Fibroblast of pulmonary artery (primary cell): ENCODE measurements at regions not wholly inside any gene's neighbourhood (a gene's known extent, or its start where the extent isn't known, plus 50 kb on each side); places are given as distances from the start of the nearest gene placed in this dataset.

ENCODE experiments used
- DNase-seq: peaks from one replicate; pipeline ENCODE4 v3.0.0-alpha.2; 2010; ENCODE audit warnings: low read depth
- H3K4me3 ChIP-seq: replicated peaks from 2 replicates; pipeline ENCODE4 v1.5.1; 2011; ENCODE audit warnings: low read depth, mild to moderate bottlenecking, control low read depth, low read length, moderate library complexity
- TF ChIP-seq, protein P1 (sequence below): IDR thresholded peaks from 2 replicates; pipeline ENCODE4 v1.5.1; 2011; ENCODE audit warnings: mild to moderate bottlenecking, control low read depth, low read length, inconsistent platforms; ENCODE audit errors: missing control alignments

DNA sequence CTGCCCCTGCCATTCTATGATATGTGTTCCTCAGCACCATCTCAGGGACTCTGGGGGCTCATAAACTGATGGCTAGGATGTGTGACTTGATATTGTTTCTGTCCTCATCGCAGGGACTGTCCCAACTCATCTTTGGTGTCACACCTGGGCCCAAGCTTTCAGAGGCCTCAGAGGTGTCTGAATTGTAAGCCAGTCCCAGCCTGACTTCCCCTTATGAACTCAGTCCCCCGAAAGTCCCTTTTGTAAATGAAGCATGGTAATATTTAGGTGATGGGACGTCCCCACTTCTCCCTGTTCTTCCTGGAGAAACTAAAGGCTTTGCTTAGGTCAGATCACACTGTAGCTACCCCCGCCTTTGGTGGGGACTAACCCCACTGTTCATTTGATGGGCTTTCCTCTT is 142.4 kb upstream of the TLE3 start:
- no peak for DNase-seq
- H3K4me3 ChIP-seq = no peak overlapping the region
- TF ChIP-seq, protein P1, sequence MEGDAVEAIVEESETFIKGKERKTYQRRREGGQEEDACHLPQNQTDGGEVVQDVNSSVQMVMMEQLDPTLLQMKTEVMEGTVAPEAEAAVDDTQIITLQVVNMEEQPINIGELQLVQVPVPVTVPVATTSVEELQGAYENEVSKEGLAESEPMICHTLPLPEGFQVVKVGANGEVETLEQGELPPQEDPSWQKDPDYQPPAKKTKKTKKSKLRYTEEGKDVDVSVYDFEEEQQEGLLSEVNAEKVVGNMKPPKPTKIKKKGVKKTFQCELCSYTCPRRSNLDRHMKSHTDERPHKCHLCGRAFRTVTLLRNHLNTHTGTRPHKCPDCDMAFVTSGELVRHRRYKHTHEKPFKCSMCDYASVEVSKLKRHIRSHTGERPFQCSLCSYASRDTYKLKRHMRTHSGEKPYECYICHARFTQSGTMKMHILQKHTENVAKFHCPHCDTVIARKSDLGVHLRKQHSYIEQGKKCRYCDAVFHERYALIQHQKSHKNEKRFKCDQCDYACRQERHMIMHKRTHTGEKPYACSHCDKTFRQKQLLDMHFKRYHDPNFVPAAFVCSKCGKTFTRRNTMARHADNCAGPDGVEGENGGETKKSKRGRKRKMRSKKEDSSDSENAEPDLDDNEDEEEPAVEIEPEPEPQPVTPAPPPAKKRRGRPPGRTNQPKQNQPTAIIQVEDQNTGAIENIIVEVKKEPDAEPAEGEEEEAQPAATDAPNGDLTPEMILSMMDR = no peak

DNA sequence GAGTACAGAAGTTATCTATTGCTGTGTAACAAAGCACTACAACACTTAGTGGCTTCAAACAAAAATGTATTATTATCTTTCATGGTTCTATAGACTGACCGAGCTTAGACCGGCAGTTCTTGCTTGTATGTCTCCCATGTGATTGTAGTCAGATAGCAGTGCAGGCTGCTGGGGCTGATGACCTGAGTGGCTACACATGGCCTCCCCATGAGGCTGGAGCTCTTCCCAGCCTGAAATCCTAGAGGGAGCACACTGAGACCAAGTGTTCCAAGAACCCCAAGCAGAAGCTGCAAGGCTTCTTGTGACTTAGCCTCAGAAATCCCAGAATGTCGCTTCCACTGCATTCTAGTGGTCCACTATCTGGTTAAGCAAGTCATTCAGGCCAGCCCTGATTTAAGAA is 141.2 kb upstream of the TLE3 start:
- TF ChIP-seq, protein P1 = no peak
- DNase-seq = no peak
- no peak overlapping the region for H3K4me3 ChIP-seq

DNA sequence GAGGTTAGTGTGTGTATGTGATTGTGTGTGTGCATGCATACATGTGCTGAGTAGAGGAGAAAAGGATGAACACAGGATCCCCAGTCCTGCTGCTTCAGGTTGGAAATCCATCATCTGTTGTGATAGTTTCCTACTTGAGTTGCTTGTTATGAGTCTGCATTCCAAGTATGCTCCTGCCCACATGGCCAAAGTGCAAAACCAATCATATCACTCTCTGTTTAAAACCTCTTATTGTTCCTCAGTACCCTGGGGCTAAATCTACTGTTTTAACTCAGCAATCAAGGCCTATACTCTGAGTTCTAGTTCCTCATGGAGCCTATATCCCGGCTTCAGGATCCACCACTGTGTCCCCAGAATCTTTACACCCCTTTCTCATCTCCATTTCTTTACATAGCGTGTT is 139.9 kb upstream of the TLE3 start:
- H3K4me3 ChIP-seq = no peak overlapping the region
- TF ChIP-seq, protein P1 = no peak
- DNase-seq = no peak

DNA sequence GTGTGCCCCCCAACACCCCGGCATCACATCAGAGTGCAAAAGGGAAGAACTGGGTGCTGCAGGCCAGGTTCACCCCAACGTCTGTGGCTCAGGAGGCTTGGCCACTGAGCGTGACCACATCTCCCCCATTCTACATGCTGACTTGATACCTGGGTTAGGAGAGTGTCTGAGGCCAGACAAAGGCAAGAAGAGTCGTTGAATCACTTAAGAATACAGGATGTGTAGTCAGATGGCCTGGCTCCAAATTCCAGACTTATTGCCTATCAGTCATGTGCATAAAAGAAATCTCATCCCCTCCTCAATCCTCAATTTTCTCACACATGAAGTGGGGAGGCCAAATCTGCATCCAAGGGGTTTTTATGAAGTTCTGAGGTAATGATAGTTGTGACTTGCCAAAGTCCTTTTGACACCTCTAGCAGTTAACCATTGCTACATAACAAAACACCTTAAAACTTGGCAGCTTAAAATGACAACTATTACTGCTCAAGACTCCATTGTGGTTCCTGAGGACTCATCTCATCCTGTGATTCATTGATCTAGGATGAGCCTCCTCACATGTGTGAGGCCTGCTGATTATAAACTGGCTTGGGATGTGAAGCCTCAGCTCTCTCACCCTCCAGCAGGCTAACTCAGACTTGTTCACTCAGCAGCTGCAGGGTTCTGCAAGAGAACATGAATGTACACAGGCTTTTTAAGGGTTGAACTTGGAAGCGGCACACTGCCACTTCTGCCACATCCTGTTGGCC is 138.8 kb upstream of the TLE3 start:
- peak; percentile 51 for DNase-seq
- no peak overlapping the region for H3K4me3 ChIP-seq
- TF ChIP-seq, protein P1 = no peak

DNA sequence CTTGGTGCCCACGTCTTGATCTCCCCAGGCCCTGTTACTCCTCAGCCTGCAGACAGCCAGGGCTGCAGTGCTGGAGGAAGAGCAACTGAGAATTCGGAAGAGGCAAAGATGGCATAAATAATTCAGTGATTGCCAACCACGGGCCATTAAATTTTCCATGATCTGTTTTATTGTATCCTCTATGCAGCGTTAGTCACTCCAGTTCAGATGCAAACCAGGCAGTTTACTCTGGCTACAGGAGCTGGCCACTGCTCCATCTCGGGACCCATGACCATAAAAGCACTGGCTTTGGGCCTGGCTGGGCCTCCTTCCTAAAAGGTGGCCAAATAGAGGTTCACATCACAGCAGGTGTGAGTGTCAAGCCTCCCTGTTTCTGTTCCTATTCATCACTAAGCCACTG is 137.6 kb upstream of the TLE3 start:
- no peak for DNase-seq
- no peak overlapping the region for H3K4me3 ChIP-seq
- TF ChIP-seq, protein P1 = no peak

DNA sequence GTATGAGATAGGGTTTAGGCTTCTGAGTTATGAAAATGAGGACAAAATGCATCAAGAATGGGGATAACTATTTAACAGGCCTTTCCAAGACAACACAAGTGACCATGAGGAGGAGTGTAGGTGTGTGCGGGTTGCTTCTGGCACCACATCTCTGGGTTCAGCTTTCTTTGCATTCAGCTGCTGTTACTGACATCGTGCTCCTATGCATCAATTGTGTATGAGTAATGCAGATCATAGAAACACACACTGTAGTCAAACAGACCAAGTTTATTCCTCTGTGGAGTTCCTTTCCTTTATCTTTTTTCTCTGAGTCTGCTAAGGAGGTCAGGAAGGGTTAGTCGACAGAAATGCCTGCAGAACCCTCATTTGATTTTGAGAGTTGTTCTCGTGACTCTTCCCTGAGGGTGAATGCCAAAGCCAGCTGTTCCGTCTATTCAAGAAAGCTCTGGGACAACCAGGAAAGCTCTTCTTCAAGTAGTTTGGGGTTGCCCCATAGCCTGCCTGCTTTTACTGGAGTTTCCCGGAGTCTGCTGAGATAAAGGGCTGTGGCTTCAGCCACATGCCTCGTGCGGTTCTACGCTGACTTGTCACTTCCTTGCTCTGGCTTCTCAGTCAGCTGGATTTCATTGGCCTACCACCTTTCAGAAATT is 136.7 kb upstream of the TLE3 start:
- H3K4me3 ChIP-seq = no peak overlapping the region
- peak; percentile 75 for DNase-seq
- TF ChIP-seq, protein P1 = no peak
